Vagina (tissue), 2 donors: ENCODE measurements at regions not wholly inside any gene's neighbourhood (a gene's known extent, or its start where the extent isn't known, plus 50 kb on each side); places are given as distances from the start of the nearest gene placed in this dataset.

Experiments used
- POLR2AphosphoS5 ChIP-seq, 2 donors: sonication (generic); formaldehyde crosslinking; IDR thresholded peaks; one replicate each; pipeline ENCODE4 v1.9.0; 2017; ENCODE audit warnings: antibody characterized with exemption in 2 of 2, mild to moderate bottlenecking in 2 of 2, low read depth in 1 of 2; ENCODE audit not compliant: insufficient read depth in 1 of 2
- TF ChIP-seq, protein P1 (sequence below), 3 experiments: fragments of 450-650 bp in 2 of 3; fragments of 200-600 bp in 1 of 3; sonication (generic) in 1 of 3; IDR thresholded peaks; one replicate each; pipeline ENCODE4 v1.5.1; 2017 to 2019; ENCODE audit warnings: antibody characterized with exemption in 3 of 3, mild to moderate bottlenecking in 2 of 3, moderate library complexity in 2 of 3

DNA sequence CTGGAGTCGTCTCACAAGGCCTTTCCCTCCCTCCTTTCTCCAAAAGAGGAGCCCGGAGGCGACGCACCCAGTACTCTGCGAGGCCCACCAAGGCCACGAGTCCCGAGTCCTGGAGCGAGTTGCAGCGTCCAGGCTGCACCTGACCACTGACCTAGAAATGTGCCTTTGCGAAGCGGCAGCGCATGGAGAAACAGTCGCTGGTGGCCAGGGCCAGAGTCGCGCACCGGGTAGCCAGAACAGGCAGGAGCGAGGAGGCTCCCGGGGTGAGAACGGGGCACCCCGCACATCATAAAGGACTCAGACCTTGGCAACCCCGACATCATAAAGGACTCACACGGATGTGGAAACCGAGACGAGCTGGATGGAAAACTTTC, 318.4 kb downstream of the FAM72C start:
- TF ChIP-seq, protein P1, sequence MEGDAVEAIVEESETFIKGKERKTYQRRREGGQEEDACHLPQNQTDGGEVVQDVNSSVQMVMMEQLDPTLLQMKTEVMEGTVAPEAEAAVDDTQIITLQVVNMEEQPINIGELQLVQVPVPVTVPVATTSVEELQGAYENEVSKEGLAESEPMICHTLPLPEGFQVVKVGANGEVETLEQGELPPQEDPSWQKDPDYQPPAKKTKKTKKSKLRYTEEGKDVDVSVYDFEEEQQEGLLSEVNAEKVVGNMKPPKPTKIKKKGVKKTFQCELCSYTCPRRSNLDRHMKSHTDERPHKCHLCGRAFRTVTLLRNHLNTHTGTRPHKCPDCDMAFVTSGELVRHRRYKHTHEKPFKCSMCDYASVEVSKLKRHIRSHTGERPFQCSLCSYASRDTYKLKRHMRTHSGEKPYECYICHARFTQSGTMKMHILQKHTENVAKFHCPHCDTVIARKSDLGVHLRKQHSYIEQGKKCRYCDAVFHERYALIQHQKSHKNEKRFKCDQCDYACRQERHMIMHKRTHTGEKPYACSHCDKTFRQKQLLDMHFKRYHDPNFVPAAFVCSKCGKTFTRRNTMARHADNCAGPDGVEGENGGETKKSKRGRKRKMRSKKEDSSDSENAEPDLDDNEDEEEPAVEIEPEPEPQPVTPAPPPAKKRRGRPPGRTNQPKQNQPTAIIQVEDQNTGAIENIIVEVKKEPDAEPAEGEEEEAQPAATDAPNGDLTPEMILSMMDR (IDR thresholded peaks at IDR 0.05), result no peak
- TF ChIP-seq POLR2AphosphoS5 (IDR thresholded peaks at IDR 0.05; ENCODE audit: insufficient read depth in 1 of 2, low read depth in 1 of 2), result no peak
